Thyroid gland (tissue), 4 donors: ENCODE measurements at regions not wholly inside any gene's neighbourhood (a gene's known extent, or its start where the extent isn't known, plus 50 kb on each side); places are given as distances from the start of the nearest gene placed in this dataset.

ENCODE experiments used
- DNase-seq, 2 donors: peaks; one replicate each; pipeline ENCODE4 v3.0.0-alpha.2; 2019
- H3K27ac ChIP-seq, 3 donors: fragments of 200-600 bp; sonication (generic); 1 replicate in 2 of 3; 2 replicates in 1 of 3; pipeline ENCODE4 v1.5.1; 2016 to 2019; ENCODE audit warnings: mild to moderate bottlenecking in 1 of 3, moderate library complexity in 1 of 3
- H3K27me3 ChIP-seq: fragments of 200-600 bp; sonication (generic); one replicate; pipeline ENCODE4 v1.5.1; 2019
- H3K36me3 ChIP-seq, 2 donors: fragments of 200-600 bp; sonication (generic); one replicate each; pipeline ENCODE4 v1.5.1; 2016 to 2019
- H3K4me1 ChIP-seq, 2 donors: fragments of 200-600 bp; sonication (generic); one replicate each; pipeline ENCODE4 v1.5.1; 2017 to 2019
- H3K4me3 ChIP-seq, 3 donors: fragments of 200-600 bp; sonication (generic); replicated peaks in 1 of 3; 1 replicate in 2 of 3; 2 replicates in 1 of 3; pipeline ENCODE4 v1.5.1; 2016; ENCODE audit warnings: mild to moderate bottlenecking in 1 of 3
- H3K9me3 ChIP-seq: fragments of 200-600 bp; sonication (generic); one replicate; pipeline ENCODE4 v1.5.1; 2017
- POLR2A ChIP-seq, 2 donors: fragments of 450-650 bp; IDR thresholded peaks; one replicate each; pipeline ENCODE4 v1.6.1; 2017; ENCODE audit warnings: antibody characterized with exemption in 2 of 2, mild to moderate bottlenecking in 2 of 2, moderate library complexity in 1 of 2
- WGBS, 2 donors: methylation state at CpG; one replicate each; pipeline ENCODE4 v1.1.5; 2017; 5-methylcytosine and 5-hydroxymethylcytosine counted together
- intact Hi-C: fragments of 100-400 bp; cut with DNase I; formaldehyde crosslinking; loops from one replicate; pipeline ENCODE4 v1.15.1; 2023
- TF ChIP-seq, protein P1 (sequence below), 6 experiments: fragments of 200-600 bp in 3 of 6; fragments of 450-650 bp in 3 of 6; sonication (generic) in 3 of 6; IDR thresholded peaks; one replicate each; pipeline ENCODE4 v1.5.1; 2016 to 2019; ENCODE audit warnings: antibody characterized with exemption in 6 of 6, mild to moderate bottlenecking in 2 of 6, inconsistent platforms in 1 of 6, moderate library complexity in 1 of 6

DNA sequence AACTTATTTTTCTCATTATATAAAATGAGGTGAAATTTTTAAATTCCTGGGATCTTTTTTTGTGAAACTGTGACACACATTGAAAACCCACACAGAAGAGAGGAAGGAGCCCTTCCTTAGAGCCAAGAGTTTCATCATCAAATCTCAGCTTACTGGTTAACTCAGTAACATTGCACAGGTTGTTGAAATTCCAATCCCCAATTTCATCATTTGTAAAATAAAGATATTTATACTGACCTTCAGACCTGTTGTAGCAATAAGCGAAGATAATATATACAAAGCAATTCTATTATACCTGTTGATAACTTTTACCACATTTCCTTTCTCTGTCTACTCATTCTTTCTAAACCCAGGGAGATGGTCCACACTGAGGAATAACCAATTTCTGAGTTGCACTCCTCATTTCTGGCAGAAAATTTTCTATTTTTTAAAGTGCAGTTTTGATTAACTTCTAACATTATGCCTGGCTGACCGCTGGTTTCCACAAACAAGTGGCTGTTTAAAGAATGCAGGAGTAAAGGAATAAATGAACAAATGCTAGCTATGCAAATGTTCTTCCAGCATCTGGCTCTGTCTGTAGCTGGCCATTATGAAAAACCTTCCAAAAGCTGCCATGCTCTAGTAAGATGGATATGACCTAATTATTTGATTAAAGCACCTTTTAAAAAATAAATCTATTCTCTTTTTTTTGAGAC, 105.7 kb upstream of the LINC00305 start:
- Histone ChIP-seq H3K4me3 (no peak overlapping the region), H3K9me3 (no peaks in the 10 kb centered on the region), H3K27me3 (no peaks in the 10 kb centered on the region), H3K36me3 (no peaks in the 10 kb centered on the region), H3K4me1 (no peaks in the 10 kb centered on the region), H3K27ac (no peak overlapping the region)
- DNase-seq, result no peak
- WGBS, 2 donors, result 85 to 90% methylated on average over 2 of the region's 2 CpGs
- intact Hi-C loops, result loop anchor here (10.0 kb wide), 1 partner anchor 60 kb away; no protein-coding TSS in a partner anchor
- no peak for TF ChIP-seq POLR2A (IDR thresholded peaks at IDR 0.05)
- TF ChIP-seq, protein P1, sequence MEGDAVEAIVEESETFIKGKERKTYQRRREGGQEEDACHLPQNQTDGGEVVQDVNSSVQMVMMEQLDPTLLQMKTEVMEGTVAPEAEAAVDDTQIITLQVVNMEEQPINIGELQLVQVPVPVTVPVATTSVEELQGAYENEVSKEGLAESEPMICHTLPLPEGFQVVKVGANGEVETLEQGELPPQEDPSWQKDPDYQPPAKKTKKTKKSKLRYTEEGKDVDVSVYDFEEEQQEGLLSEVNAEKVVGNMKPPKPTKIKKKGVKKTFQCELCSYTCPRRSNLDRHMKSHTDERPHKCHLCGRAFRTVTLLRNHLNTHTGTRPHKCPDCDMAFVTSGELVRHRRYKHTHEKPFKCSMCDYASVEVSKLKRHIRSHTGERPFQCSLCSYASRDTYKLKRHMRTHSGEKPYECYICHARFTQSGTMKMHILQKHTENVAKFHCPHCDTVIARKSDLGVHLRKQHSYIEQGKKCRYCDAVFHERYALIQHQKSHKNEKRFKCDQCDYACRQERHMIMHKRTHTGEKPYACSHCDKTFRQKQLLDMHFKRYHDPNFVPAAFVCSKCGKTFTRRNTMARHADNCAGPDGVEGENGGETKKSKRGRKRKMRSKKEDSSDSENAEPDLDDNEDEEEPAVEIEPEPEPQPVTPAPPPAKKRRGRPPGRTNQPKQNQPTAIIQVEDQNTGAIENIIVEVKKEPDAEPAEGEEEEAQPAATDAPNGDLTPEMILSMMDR (IDR thresholded peaks at IDR 0.05), result no peak

DNA sequence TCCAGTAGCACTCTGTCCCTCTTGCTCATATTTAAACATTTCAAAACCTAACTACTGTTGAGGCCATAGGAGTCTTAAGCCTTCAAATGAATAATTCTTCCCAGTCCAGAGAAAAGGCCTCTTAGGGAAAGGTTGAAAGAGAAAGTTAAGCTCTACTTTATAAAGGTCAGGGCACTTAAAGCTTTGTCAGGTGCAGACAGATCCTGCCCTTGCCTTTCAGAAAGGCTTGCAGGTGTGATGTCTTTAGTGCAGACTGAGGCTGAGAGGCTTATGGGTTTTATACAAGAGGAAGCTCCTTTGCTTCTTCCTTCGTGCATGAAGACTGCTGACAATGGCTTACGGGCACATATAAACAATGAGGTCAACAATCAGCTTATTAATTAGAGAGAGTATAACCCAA, 105.0 kb upstream of the LINC00305 start:
- H3K4me3 ChIP-seq, result no peak overlapping the region
- DNase-seq, result no peak
- 60 to 71% methylated on average over 2 of the region's 2 CpGs for WGBS, 2 donors
- H3K4me1 ChIP-seq, result no peaks in the 10 kb centered on the region
- no peaks in the 10 kb centered on the region for H3K27me3 ChIP-seq
- intact Hi-C loops, result loop anchor here (10.0 kb wide), 1 partner anchor 59 kb away; no protein-coding TSS in a partner anchor
- TF ChIP-seq POLR2A (IDR thresholded peaks at IDR 0.05), result no peak
- TF ChIP-seq, protein P1 (IDR thresholded peaks at IDR 0.05), result no peak
- no peaks in the 10 kb centered on the region for H3K36me3 ChIP-seq
- H3K27ac ChIP-seq, result no peak overlapping the region
- no peaks in the 10 kb centered on the region for H3K9me3 ChIP-seq

DNA sequence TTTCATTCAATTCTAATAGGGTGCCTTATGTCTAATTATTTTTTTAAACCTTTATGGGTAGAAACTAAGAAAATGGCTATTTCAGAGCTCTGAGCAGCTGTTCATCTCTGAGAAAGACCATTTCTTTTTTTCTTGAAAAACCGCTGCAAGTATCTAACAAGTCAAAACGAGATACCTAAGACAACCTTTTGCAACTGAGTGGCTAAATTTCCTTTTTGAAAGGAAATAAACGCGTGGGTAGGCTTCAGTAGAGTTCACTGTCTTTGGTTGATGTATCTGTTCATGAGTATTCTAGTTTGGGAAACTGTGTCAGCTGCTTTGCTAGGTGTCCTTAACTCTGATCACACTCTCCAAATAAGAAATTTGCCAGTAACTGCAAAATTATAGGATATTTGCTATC, 104.3 kb upstream of the LINC00305 start:
- intact Hi-C loops, result loop anchor here (10.0 kb wide), 1 partner anchor 58 kb away; no protein-coding TSS in a partner anchor
- H3K36me3 ChIP-seq, result no peaks in the 10 kb centered on the region
- H3K4me1 ChIP-seq, result no peaks in the 10 kb centered on the region
- H3K27ac ChIP-seq, result no peak overlapping the region
- H3K27me3 ChIP-seq, result no peaks in the 10 kb centered on the region
- no peaks in the 10 kb centered on the region for H3K9me3 ChIP-seq
- no peak for TF ChIP-seq POLR2A (IDR thresholded peaks at IDR 0.05)
- TF ChIP-seq, protein P1 (IDR thresholded peaks at IDR 0.05), result no peak
- WGBS, 2 donors, result 86 to 88% methylated on average over 4 of the region's 4 CpGs
- DNase-seq, result no peak
- H3K4me3 ChIP-seq, result no peak overlapping the region

DNA sequence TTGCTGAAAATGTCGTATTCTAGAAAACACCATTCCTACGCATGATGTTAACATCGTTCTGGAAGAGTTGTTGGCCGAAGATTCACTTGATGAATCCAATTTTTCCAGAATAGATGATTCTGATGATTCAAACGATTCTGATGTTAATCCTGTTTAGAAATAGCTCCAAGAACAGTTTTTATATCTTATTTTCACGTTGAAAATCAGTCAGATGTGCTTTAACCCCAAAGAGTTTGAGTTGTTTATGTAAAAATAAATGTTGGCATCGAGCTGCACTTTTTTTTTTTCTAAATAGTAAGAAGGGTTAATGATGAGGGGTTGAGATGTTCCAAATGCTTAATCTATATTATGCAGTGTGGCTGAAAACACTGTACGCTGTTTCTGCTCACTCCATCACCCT, 99.9 kb upstream of the LINC00305 start:
- WGBS, 2 donors, result 80 to 91% methylated on average over 8 of the region's 8 CpGs
- intact Hi-C loops, result no loop called here
- Histone ChIP-seq H3K27me3 (no peaks in the 10 kb centered on the region), H3K36me3 (no peaks in the 10 kb centered on the region), H3K27ac (no peak overlapping the region), H3K4me1 (no peaks in the 10 kb centered on the region), H3K9me3 (no peaks in the 10 kb centered on the region), H3K4me3 (no peak overlapping the region)
- DNase-seq, result no peak
- TF ChIP-seq, protein P1 (IDR thresholded peaks at IDR 0.05), result no peak
- TF ChIP-seq POLR2A (IDR thresholded peaks at IDR 0.05), result no peak

DNA sequence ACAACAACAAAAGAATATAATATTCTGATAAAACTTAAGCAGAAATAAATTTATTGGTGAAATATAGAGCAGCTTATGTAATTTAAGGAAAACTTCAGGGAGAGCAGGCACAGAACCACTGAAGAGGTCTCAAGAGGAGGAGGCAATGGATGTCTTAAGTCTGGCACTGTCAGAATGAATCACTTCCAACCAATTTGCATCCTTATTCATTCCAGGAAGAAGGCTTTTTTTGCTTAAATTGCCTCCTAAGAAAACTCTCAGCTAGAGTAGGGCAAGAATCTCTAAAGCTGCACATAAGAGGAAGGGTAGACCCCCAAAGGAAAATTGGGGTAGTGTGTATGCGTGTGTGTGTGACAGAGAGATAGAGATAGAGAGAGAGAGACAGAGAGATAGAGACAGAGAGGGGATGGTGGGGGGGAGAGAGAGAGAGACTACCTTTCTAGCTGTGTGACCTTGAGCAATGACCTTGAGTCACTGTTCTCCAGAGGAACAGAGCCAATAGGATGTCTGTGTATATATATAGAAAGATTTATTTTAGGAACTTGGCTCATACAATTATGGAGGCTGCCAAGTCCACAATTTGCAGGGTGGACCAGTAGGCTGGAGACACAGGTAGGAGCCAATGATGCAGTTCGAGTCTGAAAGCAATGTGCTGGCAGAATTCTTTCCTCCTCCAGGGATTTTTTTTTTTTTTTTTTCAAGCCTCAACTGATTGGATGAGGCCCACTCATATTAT, 96.4 kb upstream of the LINC00305 start:
- H3K9me3 ChIP-seq, result no peaks in the 10 kb centered on the region
- TF ChIP-seq, protein P1 (IDR thresholded peaks at IDR 0.05), result no peak
- no peak for TF ChIP-seq POLR2A (IDR thresholded peaks at IDR 0.05)

More for the DNA sequence above, 96.4 kb upstream of the LINC00305 start:
- no peak overlapping the region for H3K27ac ChIP-seq
- H3K4me1 ChIP-seq, result no peaks in the 10 kb centered on the region
- no peaks in the 10 kb centered on the region for H3K27me3 ChIP-seq
- WGBS, 2 donors, result 57 to 66% methylated on average over 2 of the region's 2 CpGs
- intact Hi-C loops, result no loop called here
- no peaks in the 10 kb centered on the region for H3K36me3 ChIP-seq
- no peak for DNase-seq
- H3K4me3 ChIP-seq, result no peak overlapping the region
